ENCODE measurements at regions not wholly inside any gene's neighbourhood (a gene's known extent, or its start where the extent isn't known, plus 50 kb on each side); places are given as distances from the start of the nearest gene placed in this dataset.

DNA sequence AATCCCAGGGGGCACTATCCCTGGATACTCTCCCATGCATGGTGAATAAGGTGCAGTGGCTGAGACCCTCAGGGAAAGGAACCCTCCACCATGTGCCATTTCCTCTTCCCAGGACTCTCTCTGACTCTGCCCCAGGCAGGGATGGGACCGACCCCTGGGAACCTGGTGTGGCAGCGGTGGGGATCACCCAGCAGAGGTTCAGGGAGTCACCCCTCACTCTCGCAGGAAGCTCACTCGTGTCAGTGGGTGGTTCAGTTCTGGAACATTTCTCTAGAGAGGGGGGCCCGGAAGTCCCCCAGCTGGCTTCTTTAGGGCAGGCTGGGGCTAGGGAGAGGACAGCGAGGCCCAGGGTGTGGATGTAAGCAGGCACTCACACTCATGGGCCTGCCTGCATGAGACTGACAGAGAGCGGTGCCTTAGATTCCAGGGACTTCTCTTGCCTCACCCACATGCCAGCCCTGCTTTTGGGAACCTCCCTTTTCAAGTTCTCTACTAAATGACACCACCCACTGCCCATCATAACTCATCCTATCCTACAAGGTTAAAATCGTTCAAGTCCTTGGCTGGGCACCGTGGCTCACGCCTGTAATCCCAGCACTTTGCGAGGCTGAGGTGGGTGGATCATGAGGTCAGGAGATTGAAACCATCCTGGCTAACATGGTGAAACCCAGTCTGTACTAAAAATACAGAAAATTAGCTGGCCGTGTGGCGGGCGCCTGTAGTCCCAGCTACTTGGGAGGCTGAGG is 109.7 kb upstream of the SDK2 start:
- no peaks in the 10 kb centered on the region for H3K36me3 ChIP-seq
- peaks cover 27% of the 10 kb centered on the region for H3K27me3 ChIP-seq
- ATAC-seq, result no peak
- WGBS, 2 donors (ENCODE audit: low coverage in 1 of 2), result 92 to 95% methylated on average over 5 to 6 of the region's 14 CpGs
- H3K27ac ChIP-seq, result no peak overlapping the region
- no peaks in the 10 kb centered on the region for H3K4me1 ChIP-seq
- TF ChIP-seq POLR2A (IDR thresholded peaks at IDR 0.05) (no peak), EP300 (IDR thresholded peaks at IDR 0.05) (no peak), POLR2AphosphoS5 (IDR thresholded peaks at IDR 0.05) (no peak), CTCF (IDR thresholded peaks at IDR 0.05) (no peak)
- H3K9me3 ChIP-seq, result no peaks in the 10 kb centered on the region
- H3K4me3 ChIP-seq, result no peak overlapping the region

DNA sequence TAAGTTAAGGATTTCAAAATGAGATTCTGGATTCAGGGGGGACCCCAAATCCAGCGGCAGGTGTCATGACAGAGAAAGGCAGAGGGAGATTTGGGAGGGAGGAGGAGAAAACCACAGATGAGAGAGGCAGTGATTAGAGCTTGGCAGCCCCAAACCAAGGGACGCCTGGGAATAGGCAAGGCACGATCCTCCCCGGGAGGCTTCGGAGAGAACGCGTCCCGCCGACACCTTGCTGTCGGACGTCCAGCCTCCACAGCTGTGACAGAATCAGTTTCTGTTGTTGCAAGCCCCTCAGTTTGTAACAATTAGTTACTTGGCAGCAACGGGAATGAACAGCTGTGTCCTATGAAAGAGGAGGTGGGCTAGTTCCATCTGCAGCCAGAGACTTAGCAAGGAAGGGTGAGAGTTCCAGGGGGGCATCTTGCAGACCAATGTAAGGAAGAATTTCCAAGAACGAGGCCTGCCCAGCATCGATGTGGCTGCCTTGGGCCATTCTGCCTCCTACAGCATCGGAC is 110.7 kb upstream of the SDK2 start:
- no peak overlapping the region for H3K4me3 ChIP-seq
- H3K36me3 ChIP-seq, result no peaks in the 10 kb centered on the region
- WGBS, 2 donors (ENCODE audit: low coverage in 1 of 2), result 80 to 82% methylated on average over 1 to 13 of the region's 15 CpGs
- TF ChIP-seq CTCF (IDR thresholded peaks at IDR 0.05) (no peak), EP300 (IDR thresholded peaks at IDR 0.05) (no peak), POLR2A (IDR thresholded peaks at IDR 0.05) (no peak), POLR2AphosphoS5 (IDR thresholded peaks at IDR 0.05) (no peak)
- no peaks in the 10 kb centered on the region for H3K4me1 ChIP-seq
- H3K27me3 ChIP-seq, result peaks cover 35% of the 10 kb centered on the region
- ATAC-seq, result no peak
- no peaks in the 10 kb centered on the region for H3K9me3 ChIP-seq
- no peak overlapping the region for H3K27ac ChIP-seq

DNA sequence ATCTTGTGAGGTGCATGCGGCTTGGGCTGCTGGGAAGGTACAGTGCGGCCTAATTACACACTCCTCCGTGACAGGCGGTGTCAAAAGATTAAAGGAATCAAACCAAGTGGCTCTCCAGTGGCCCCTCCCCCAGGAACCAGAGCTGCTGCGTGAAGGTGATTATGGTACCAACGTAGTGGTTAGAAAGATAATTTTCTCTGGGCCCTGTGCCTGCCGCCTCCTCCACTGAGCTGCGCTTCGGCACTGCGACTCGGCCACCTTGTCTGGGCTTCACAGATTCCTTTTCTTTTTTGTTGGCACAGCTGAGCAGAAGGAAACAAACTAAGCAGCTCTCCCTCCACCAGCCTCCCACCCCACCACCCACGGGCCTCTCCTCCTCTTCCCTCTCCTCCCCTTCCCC is 113.2 kb upstream of the SDK2 start:
- H3K9me3 ChIP-seq, result no peaks in the 10 kb centered on the region
- no peaks in the 10 kb centered on the region for H3K4me1 ChIP-seq
- WGBS, 2 donors (ENCODE audit: low coverage in 1 of 2), result 51 to 73% methylated on average over 6 to 11 of the region's 12 CpGs
- TF ChIP-seq EP300 (IDR thresholded peaks at IDR 0.05) (no peak), POLR2A (IDR thresholded peaks at IDR 0.05) (no peak), POLR2AphosphoS5 (IDR thresholded peaks at IDR 0.05) (no peak), CTCF (IDR thresholded peaks at IDR 0.05) (no peak)
- no peaks in the 10 kb centered on the region for H3K36me3 ChIP-seq
- H3K4me3 ChIP-seq, result no peak overlapping the region
- H3K27me3 ChIP-seq, result peaks cover 39% of the 10 kb centered on the region
- no peak overlapping the region for H3K27ac ChIP-seq
- no peak for ATAC-seq

DNA sequence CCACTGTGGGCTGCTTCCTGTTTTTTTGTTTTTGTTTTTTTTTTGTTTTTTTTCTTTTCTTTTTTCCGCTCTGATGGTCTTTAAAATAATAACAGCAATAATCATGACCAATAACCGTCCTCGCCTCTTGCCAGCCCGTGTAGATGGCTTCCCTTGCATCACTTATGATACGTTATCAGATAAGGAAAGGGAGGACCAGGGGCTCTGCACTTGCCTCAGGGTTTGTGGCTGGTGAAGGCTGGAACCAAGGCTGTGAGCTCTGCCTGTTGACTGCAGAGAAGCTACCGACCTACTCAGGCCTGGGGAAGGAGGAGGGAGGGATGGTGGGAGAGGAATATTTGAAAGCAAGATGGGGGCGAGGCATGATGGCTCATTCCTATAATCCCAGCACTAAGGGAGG is 114.0 kb upstream of the SDK2 start:
- no peak overlapping the region for H3K27ac ChIP-seq
- H3K4me3 ChIP-seq, result no peak overlapping the region
- H3K4me1 ChIP-seq, result no peaks in the 10 kb centered on the region
- peaks cover 39% of the 10 kb centered on the region for H3K27me3 ChIP-seq
- TF ChIP-seq POLR2A (IDR thresholded peaks at IDR 0.05) (no peak), CTCF (IDR thresholded peaks at IDR 0.05) (no peak), POLR2AphosphoS5 (IDR thresholded peaks at IDR 0.05) (no peak), EP300 (IDR thresholded peaks at IDR 0.05) (no peak)
- H3K36me3 ChIP-seq, result no peaks in the 10 kb centered on the region
- ATAC-seq, result no peak
- no peaks in the 10 kb centered on the region for H3K9me3 ChIP-seq
- WGBS, 2 donors (ENCODE audit: low coverage in 1 of 2), result 29% methylated on average over 1 of the region's 7 CpGs; no CpG with 5 or more reads in 1 of the 2 donors

DNA sequence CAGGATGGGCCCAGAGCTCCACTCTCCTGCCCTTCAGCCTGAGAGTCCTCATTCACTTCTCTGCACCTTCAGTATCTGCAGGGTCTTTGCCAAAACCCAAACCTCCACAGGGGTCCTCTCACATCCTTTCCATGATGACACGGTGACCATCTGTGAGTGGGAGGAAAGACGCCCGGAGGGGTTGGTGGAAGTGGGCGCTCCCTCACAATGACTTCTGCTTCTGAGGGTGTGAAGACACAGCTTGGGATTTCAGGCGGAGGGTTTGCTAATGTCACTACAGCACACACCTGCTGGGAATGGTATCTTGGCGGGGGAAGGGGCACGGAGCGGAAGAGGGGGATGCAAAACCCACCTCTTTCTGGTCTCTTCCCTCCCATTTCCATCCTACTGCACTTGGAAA is 115.1 kb upstream of the SDK2 start:
- Histone ChIP-seq H3K4me3 (no peak overlapping the region), H3K27me3 (peaks cover 39% of the 10 kb centered on the region), H3K36me3 (no peaks in the 10 kb centered on the region), H3K4me1 (no peaks in the 10 kb centered on the region), H3K27ac (no peak overlapping the region), H3K9me3 (no peaks in the 10 kb centered on the region)
- ATAC-seq, result no peak
- TF ChIP-seq POLR2AphosphoS5 (IDR thresholded peaks at IDR 0.05), result no peak
- no peak for TF ChIP-seq EP300 (IDR thresholded peaks at IDR 0.05)
- no peak for TF ChIP-seq POLR2A (IDR thresholded peaks at IDR 0.05)
- TF ChIP-seq CTCF (IDR thresholded peaks at IDR 0.05), result no peak
- WGBS, 2 donors (ENCODE audit: low coverage in 1 of 2), result 100% methylated on average over 1 of the region's 8 CpGs; no CpG with 5 or more reads in 1 of the 2 donors
